Uterus (tissue), 2 donors: ENCODE measurements at regions not wholly inside any gene's neighbourhood (a gene's known extent, or its start where the extent isn't known, plus 50 kb on each side); places are given as distances from the start of the nearest gene placed in this dataset.

ENCODE experiments used
- CTCF ChIP-seq, 4 experiments: fragments of 200-600 bp in 2 of 4; fragments of 450-650 bp in 2 of 4; sonication (generic) in 2 of 4; IDR thresholded peaks; one replicate each; pipeline ENCODE4 v1.5.1; 2016 to 2019; ENCODE audit warnings: antibody characterized with exemption in 4 of 4, mild to moderate bottlenecking in 2 of 4, moderate library complexity in 1 of 4
- POLR2A ChIP-seq, 2 donors: fragments of 450-650 bp; IDR thresholded peaks; one replicate each; pipeline ENCODE4 v1.6.1; 2016; ENCODE audit warnings: antibody characterized with exemption in 2 of 2, mild to moderate bottlenecking in 1 of 2, moderate library complexity in 1 of 2

DNA sequence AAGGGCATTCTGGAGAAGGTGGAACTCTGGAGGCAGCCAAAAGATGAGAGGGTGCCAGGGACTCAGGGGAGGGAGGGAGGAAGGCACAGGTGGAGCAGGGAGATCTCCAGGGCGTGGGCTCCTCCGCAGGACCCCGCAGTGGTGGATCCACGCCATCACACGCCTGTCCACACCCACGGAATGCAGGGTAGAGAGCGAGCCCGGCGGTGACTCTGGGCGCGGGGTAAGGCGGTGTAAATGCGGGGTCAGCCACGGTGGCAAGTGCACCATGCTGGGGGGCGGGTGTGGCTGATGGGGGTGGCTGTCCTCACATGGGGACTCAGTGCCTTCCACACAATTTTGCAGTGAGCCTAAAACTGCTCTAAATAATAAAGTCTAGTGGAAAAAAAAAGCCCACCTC is 105.1 kb upstream of the TTC34 start:
- no peak for TF ChIP-seq POLR2A (IDR thresholded peaks at IDR 0.05)
- TF ChIP-seq CTCF (IDR thresholded peaks at IDR 0.05): no peak
